ENCODE measurements at regions not wholly inside any gene's neighbourhood (a gene's known extent, or its start where the extent isn't known, plus 50 kb on each side); places are given as distances from the start of the nearest gene placed in this dataset.

DNA sequence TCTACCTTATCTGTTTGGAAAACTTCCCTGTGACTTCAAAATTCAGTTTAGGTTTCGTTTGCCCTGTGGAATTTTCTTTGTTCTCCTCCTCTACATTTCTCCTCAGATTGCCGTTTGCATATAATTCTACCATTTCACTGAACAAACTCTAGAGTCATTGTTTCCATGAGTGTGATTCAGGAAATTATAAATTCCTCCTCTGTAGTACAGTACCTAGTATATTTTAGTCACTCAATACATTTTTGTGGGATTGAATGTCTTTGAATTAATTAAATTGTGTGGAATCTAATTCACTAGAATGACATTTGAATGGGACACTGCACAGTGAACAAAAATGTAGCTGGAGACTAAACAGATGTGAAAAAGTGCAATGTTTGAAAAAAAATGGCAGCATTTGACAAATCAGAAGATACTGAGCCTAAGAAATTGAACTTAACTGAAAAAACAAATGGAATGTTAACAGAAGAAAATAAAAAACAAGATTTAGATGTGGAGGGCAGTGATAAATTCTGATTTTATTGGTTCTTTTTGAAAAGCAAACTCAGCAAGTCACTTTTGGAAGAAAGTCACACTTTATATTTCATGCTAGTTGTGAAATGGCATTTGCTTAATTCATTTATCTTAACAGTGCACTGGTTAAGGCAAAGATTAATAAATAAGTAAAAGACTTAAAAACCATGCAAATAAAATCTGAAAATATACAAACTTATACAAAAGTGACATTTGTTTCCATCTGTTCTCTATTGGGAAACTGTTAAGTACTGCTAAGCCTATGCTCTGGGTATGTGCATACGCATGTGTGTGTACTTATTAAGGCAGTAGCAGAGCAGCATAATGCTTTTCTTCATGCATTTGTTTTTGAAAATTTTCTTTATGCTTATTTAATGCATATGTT is 512.3 kb downstream of the FAT4 start:
- no peak for DNase-seq
- ATAC-seq = no peak
- intact Hi-C loops (cut with DNase I, micrococcal nuclease) = no loop called here

DNA sequence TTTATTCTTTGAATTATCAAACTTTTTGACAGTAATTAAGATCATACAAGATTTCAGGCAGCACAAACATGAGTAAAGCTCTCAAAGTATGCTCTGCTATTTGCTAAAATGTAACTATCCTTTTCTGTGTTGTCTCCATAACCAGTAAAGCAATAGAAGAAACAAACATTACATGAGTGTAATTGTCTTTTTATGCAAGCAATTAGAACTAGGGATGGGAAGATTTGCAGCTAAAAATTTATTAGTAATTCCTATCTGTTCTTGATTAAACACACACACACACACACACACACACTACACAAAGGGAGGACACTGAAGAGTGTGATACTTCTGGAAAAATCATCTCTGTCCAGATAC is 512.9 kb downstream of the FAT4 start:
- intact Hi-C loops (cut with DNase I, micrococcal nuclease) = no loop called here
- no peak for ATAC-seq
- no peak for DNase-seq

DNA sequence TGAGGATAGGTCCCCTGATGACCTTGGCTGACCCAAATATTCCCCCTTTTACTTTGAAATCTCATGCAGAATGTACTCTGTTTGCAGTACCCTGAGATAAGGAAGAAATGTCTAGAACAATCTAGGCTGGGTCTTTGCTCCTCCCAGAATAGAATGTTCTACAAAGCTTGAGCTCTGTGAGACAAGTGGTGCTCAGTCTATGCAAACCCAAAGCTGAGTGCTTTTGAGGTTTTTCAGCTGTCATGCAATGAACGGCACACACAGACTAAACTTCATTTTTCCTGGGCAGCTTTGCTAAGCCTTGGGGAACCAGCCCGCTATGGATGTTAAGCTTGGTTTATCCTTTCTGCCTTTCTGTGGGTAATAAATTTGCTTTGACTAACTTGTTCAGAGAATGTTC is 513.6 kb downstream of the FAT4 start:
- ATAC-seq (no peak), DNase-seq (no peak)
- intact Hi-C loops (cut with DNase I, micrococcal nuclease) = no loop called here

DNA sequence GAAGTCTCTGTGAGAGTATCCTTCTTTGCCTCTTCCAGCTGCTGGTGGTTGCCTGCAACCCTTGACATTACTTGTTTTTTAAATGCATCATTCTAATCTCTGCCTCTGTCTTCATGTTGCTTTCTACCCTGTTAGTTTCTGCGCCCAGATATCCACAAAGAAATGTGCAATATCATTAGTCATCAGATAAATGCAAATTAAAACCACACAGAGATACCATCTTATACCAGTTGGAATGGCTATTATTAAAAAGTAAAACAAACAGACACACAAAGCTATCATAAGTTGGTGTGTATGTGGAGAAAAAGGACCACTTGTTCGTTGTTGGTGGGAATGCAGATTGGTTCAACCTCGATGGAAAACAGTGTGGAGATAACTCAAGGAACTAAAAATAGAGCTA is 517.4 kb downstream of the FAT4 start:
- intact Hi-C loops (cut with DNase I, micrococcal nuclease) = no loop called here
- ATAC-seq = no peak
- no peak for DNase-seq

DNA sequence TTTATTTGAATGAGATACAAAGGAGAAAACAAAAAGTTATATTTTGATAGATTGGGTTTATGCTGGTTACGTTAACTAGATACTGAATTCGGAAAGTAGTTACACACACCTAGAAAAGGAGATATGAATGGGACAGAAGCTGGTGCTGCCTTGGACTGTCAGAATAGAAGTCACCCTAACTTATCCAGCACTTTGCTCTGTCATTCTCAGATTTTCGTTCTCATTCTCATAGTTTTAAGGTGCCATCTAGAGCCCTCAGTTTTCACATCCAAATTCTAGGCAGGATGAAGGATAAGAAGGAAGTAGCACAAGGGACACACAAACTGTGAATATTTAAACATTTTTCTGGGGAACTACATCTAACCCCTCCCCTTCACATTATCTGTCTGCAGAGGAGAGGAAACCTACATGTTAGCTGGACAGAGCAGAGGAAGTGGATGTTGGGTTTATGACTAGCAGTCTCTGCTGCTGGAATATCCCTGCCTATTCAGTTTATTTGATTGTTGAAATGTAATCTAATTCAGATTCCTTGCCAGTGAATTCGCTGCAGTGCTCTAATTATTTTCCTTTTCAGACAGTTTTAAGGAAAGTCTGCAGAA is 521.9 kb downstream of the FAT4 start:
- ATAC-seq (no peak), DNase-seq (no peak)
- intact Hi-C loops (cut with DNase I, micrococcal nuclease) = no loop called here

DNA sequence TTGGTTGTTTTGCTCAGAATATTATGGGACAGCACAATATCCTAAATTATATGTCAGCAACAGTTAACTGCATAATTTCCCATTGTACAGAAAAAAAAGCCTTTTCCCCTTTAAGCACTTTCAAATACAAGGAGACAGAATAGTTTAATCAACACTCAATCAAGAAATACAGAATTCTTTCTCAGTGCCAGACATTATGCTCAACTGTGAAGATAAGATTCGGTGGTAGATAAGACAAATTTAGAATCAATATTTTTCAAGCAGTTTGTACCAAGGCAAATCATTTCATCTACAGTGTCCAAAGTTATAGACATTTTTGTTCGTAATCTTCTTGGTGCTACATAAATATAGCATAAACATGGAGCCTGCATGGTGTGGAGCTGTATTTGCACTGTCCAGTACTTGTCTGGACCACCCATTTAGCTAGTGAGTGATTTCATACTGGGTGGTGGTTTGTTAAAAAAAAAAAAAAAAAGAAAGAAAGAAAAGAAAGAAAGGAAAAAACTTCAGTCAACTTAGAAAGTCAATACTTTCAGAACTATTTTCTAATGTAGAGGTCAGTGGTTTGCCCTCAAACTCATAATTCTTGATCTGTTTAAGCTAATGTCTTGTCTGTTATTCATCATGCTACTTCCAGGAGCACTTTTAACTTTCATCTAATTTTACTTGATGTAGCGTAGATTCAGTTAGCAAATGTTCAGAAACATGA is 522.9 kb downstream of the FAT4 start:
- no peak for DNase-seq
- ATAC-seq = no peak
- intact Hi-C loops (cut with DNase I, micrococcal nuclease) = no loop called here

DNA sequence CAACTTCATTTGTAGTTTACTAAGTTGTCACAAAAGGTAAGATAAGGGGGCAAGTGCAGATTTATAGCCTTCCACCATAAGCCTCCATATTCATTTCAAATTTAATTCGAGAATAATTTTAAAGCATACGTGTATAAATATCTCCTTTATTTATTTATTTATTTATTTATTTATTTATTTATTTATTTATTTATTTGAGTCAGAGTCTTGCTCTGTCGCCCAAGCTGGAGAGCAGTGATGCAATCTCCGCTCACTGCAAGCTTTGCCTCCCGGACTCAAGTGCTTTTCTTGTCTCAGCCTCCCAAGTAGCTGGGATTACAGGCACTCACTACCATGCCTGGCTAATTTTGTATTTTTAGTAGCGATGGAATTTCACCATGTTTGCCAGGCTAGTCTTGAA is 523.4 kb downstream of the FAT4 start:
- intact Hi-C loops (cut with DNase I, micrococcal nuclease) = no loop called here
- DNase-seq (no peak), ATAC-seq (no peak)

DNA sequence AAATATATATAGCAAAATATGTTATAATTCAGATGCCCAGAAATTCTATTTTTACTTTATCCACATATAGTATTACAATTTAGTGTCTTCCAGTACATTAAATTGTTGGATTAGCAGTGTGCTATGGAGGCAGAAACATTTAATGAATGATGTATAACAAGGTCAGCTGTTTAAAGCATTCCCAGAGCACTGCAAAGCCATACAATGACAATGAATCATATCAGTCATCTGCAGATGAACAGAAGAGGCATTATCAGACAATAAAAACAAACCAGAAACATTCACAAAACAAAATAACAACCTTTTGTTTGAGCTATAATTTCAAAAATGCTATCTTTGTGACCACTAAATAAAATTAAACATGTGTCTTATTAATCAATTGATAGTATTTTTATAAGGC is 524.2 kb downstream of the FAT4 start:
- intact Hi-C loops (cut with DNase I, micrococcal nuclease) = no loop called here
- ATAC-seq (no peak), DNase-seq (no peak)

DNA sequence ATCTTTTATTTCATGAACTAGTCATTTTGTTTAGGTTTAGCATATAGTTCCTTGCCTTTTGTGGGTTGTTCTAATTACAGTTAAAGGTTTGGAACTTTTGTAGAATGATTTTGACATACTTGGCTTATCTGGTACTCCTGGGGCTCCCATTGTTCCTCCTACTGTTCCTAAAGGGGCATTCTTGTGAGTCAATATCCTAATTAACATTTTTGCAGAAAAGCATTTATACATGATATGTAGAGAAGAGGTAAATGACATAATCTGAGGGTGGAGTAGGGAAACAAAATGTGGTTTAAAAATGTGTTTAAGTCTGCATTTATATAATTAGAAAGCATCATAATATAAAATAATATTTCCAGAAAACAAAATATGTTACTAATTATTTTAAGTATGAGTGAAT is 529.2 kb downstream of the FAT4 start:
- intact Hi-C loops (cut with DNase I, micrococcal nuclease) = no loop called here
- ATAC-seq (no peak), DNase-seq (no peak)

DNA sequence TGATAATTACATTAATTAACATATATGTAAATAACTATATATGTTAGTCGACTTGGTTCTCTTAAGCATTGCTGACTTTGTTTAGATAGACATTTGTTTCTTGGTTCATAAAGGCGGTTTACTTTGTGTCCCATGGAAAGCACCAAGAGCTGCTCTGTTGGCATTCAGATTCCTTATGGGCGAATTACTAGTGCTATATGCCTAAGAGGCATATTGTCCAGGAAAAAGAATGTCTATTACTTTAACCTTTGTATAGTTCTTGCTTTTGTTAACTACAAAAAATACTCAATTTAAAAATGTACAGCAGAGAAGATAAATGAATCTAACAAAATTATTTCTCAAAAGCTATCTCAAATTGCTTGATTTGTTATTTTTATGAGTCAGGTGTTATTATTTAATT is 532.8 kb downstream of the FAT4 start:
- ATAC-seq (no peak), DNase-seq (no peak)
- intact Hi-C loops (cut with DNase I, micrococcal nuclease) = no loop called here

DNA sequence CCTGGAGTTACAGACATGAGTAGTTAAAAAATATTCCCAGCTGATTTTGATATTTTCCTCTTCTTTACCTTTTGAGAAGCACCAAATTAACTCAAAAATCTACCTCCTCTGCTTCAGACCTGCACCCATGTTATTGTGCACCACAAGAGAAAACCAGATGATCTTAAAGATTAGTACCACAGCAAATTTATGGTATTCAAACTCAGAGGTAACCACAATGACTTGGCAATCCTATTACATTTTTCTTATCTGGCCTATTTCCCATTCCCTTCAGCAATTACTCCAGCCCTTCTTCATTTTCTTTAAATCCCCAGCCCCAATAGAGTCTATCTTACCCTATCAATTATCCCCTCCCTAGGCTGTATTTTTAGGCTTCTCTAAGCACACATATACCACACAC is 535.1 kb downstream of the FAT4 start:
- intact Hi-C loops (cut with DNase I, micrococcal nuclease) = no loop called here
- DNase-seq (no peak), ATAC-seq (no peak)

DNA sequence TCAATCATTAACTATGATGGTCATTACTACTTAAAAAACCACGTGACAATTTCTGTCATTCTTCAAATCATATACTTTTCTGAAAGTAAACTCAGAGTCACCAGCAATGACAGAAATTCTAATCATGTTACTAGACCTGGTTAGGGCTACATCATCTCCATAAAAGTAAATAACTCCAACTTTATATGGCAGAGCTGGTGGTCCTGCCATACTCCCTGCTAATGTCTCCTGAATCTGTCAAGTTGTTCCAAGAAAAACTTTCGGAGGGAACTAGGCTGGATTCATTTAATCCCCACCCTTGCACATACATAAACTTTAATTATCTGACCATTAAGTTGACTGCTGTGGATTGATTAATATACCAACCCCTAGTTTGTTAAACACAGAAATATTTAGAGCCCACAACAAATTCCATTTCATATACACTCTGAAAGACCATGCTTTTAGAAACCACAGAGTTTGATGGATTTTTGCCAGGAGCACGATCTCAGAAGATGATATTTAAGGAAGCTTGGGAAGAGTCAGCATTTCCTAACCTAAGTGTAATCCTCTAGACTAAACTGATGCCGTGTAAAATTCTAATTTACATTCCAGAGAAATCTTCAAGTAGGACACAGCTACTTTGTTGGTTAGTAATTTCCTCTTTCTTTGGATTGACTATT is 577.0 kb downstream of the FAT4 start:
- no peak for ATAC-seq
- intact Hi-C loops (cut with DNase I, micrococcal nuclease) = no loop called here
- no peak for DNase-seq

DNA sequence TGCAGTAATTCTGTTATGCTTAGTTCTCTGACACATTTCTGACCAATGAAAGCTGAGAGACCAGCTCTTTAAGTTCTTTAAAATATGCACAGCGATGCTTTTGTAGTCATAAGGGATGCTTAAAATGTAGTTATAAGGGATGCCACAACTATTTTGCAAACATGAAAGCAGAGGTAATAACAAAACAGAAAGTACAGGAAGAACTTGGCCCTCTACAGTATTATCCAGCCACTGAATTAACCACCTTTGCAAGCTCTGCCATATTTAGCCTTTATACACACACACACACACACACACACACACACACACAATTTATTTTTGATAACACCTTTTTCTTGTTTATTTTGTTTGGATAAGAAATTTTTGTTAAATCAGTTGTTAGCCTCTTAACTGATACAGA is 590.0 kb downstream of the FAT4 start:
- DNase-seq (no peak), ATAC-seq (no peak)
- intact Hi-C loops (cut with DNase I, micrococcal nuclease) = no loop called here

DNA sequence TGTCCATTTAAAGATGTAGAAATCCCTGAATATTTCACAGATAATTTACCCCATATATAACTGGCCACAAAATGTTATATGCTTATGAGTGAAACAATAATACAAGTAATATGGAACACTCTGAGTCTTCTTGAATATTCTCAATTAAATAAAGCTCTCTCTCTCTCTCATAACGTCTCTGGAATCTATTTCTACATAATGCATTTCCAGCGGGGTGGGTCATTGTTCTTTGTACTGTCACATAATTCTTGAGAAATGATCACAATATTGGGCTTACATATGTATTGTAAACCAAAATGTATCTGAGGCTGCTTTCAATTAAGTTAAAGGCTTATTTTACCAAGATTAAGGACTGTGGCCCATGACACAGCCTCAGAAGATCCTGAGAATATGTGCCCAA is 596.3 kb downstream of the FAT4 start:
- ATAC-seq (no peak), DNase-seq (no peak)
- intact Hi-C loops (cut with DNase I, micrococcal nuclease) = no loop called here

DNA sequence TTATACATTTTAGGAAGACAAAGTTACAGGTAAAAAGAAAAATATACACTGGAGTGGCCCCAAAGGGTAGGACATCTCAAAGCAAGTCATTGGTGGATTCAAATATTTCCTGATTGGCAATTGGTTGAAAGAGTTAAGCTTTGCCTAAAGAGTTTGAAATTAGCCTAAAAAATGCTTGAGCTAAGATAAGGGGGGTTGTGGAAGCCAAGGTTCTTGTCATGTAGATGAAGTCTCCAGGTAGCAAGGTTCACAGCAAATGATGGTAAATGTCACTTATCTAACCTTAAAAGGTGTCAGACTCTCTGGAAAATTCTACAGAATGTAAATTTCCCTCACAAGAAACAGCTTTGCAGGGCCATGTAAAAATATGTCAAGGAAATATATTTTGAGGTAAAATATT is 596.7 kb downstream of the FAT4 start:
- no peak for ATAC-seq
- DNase-seq = no peak
- intact Hi-C loops (cut with DNase I, micrococcal nuclease) = no loop called here

DNA sequence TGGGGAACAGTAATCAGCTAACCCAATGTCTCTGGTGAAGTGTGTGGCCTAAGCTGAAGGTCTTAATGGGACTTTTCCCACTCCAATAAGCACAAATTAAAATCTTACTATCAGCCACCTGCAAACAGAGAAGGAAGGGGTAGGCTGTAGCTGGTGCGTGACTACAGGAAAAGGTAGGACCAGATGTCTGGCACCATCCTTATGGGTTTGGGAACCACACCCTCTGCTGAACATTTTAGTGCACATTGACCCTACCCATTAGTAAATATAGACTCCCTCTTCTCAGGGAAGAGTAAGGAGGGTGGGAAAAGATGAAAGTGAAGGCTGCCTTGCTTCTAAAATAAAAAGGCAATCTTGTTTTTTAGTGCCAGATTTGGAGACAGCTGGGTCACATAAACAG is 602.8 kb downstream of the FAT4 start:
- ATAC-seq (no peak), DNase-seq (no peak)
- intact Hi-C loops (cut with DNase I, micrococcal nuclease) = no loop called here

DNA sequence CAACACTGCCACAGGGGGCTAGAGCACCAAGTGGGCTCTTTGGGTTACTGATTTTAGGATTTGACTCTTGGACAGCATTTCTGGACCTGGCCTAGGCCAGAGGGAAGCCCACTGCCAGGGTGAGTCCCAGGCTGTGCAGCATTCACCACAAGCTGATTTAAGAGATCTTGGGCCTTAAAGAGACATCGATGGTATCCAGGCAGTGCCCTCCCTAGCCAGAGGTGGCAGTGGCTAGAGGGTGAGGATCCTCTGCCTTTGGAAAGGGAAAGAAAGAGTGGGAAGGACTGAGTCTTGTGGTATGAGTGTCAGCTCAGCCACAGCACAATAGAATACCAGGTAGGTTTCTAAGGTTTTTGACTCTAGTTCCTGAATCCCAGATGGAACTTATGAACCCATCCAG is 613.9 kb downstream of the FAT4 start:
- ATAC-seq = no peak
- DNase-seq = no peak
- intact Hi-C loops (cut with DNase I, micrococcal nuclease) = no loop called here

DNA sequence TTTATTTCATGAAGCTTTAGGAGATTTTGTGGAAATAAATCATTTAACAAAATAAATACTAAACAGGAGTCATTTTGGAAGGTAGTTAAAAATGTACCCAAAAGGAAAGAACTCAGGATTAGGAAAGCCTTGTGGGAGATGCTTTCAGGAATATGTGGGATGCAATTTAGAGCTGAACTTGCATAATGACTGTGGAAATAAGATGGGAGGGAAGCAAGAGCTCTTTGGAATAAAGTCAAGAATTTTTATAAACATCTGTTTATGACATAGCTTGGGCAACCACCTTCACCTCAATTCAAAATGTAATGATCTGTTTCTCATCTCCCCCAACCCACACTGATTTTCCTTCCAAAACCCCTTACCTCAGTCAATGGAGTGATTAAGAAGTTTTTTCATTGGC is 623.8 kb downstream of the FAT4 start:
- no peak for ATAC-seq
- intact Hi-C loops (cut with DNase I, micrococcal nuclease) = no loop called here
- DNase-seq = no peak

DNA sequence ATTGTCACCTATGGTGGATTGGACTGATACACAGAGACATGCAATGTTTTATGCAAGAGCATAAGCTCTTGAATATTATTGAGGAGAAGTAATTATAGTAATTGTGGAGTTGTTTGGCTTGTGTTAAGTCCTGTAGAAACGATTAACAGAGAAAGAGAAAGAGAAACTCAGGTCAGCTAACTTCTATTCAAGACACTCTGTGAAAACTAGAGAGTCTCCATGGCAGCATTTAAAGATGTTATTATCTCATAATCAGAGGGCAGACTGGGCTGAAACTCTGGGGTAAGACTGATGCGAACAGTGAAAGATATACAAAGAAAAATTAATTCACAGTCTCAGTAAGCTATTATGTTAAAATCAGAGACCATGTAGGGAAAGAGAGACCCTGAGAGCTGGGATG is 625.7 kb downstream of the FAT4 start:
- ATAC-seq = no peak
- intact Hi-C loops (cut with DNase I, micrococcal nuclease) = no loop called here

DNA sequence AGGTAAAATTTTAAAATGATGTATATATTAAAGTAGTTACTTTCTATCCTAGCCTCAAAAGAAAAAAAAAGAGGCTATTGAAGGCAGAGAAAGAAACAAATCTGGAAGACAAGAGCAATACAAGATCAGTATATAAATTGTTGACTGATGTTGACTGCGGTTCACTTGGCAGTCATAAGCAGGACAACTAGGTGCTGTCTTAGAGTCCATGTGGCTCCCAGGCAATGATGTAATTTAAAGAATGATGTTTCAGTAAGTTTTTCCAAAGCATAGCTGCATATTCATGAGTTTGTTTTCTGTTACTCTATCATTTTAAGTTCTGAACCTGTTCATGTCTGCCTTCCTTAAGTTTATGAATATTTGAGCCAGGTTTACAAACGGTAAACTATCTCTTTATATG is 630.2 kb downstream of the FAT4 start:
- ATAC-seq = no peak
- DNase-seq = no peak
- intact Hi-C loops (cut with DNase I, micrococcal nuclease) = no loop called here

More for the DNA sequence above, 625.7 kb downstream of the FAT4 start:
- no peak for DNase-seq
